ENCODE measurements at regions not wholly inside any gene's neighbourhood (a gene's known extent, or its start where the extent isn't known, plus 50 kb on each side); places are given as distances from the start of the nearest gene placed in this dataset.

DNA sequence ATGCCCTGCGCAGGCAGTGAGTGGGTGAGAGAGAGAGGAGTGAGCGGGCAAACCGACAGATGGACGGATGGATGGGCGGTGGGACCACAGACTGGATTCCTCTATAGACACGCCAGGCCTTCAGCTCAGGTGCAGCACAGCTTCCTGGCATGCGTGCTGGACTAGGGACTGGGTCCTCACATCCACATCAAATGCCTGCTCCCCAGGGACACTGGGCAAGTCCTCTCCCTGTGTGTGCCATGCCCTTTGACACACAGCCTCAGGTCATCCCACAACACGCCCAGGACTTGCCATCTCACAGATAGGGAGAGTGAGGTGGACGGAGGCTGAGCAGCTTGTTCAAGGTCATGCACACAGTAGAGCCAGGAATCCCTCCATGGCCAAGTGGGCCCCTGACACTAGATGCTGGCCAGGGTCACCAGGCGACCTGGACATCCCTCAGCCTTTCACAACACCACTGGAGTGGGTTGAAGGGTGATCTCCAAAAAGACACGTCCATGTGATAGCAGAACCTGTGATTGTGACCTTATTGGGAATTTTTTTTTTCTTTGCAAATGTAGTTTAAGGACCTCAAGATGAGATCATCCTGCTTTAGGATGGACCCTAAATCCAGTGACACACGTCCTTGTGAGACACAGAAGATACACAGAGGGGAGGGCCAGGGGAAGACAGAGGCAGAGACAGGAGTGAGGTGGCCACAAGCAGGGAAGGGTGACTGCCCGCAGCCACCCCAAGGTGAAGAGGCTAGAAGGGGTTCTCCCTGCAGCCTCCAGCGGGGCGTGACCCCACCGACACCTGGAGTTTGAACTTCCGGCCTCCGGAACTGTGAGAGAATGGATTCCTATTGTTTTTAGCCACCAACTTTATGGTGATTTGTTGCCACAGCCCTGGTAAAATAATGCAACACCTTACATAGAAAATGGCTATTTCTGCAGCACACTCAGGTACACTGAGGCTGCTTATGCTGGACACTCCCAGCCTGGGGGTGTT, 155.0 kb upstream of the CHST15 start (continued):
- TF ChIP-seq, protein P1, sequence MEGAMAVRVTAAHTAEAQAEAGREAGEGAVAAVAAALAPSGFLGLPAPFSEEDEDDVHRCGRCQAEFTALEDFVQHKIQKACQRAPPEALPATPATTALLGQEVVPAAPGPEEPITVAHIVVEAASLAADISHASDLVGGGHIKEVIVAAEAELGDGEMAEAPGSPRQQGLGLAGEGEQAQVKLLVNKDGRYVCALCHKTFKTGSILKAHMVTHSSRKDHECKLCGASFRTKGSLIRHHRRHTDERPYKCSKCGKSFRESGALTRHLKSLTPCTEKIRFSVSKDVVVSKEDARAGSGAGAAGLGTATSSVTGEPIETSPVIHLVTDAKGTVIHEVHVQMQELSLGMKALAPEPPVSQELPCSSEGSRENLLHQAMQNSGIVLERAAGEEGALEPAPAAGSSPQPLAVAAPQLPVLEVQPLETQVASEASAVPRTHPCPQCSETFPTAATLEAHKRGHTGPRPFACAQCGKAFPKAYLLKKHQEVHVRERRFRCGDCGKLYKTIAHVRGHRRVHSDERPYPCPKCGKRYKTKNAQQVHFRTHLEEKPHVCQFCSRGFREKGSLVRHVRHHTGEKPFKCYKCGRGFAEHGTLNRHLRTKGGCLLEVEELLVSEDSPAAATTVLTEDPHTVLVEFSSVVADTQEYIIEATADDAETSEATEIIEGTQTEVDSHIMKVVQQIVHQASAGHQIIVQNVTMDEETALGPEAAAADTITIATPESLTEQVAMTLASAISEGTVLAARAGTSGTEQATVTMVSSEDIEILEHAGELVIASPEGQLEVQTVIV (IDR thresholded peaks at IDR 0.05; ENCODE audit: borderline replicate concordance, partially characterized antibody): no peak
- peak; percentile 73 for TF ChIP-seq NR2F1 (conservative IDR thresholded peaks at IDR 0.05)
- TF ChIP-seq ZNF384 (IDR thresholded peaks at IDR 0.05; ENCODE audit: borderline replicate concordance, low read depth, low read length): no peak
- peak in 1 of 2 experiments; percentile 48; a peak in 1 of 4 replicates for TF ChIP-seq IKZF2 (IDR thresholded peaks at IDR 0.05)
- TF ChIP-seq TCF3 (IDR thresholded peaks at IDR 0.05; ENCODE audit: borderline replicate concordance, insufficient read depth, low read depth, low read length): no peak
- TF ChIP-seq ATF7 (IDR thresholded peaks at IDR 0.05; ENCODE audit: low read depth): peak; percentile 24; the same call in 1 of the 2 replicates

DNA sequence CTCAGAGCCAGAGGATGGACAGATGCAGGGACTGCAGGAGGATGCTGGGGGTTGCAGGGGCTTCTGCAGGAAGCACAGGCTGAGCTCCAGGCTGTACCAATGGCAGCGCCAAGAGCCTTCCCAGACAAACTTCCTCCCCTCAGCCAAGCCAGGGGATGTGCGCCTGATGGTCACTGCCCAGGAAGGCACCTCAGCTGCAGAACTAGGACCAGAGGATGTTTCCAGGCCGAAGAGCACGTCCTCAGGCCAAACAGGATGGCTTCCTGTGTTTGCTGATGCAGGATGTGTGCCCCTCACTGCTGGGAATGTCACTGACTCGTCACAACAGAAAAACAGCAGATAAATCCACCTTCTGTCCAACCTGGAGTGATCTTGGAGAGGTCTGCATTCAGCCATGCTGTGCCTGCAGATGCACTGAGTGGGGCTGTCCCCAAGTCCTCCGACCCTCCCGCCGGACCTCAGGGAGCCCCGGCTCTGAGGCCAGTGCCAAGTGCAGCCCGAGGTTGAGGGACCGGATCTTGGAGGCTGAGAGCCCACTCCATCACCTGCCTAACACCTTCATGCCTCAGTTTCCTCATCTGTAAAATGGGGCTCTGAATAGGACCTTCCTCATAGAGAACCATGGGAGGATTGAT, 152.5 kb upstream of the CHST15 start:
- ChIA-PET SMC1A (ENCODE audit: uncharacterized antibody, unreplicated experiment) (interaction anchor here (1.0 kb wide), 1 partner anchor 23 kb away, joined by 3 read pairs; no protein-coding TSS in a partner anchor), CTCF (no interaction called here), RAD21 (ENCODE audit: unreplicated experiment) (interaction anchor here (0.6 kb wide), 1 partner anchor 24 kb away, joined by 3 read pairs; no protein-coding TSS in a partner anchor), POLR2A (no interaction called here)
- H3K9ac ChIP-seq (ENCODE audit: control insufficient read depth, insufficient read depth, low read length): no peak overlapping the region
- no peaks in the 10 kb centered on the region for H3K36me3 ChIP-seq (ENCODE audit: control insufficient read depth in 2 of 2, insufficient read depth in 2 of 2, low read length in 1 of 2)
- no TSS peak for BruUV-seq (replicated peaks)
- no peak overlapping the region for H3K4me2 ChIP-seq (ENCODE audit: control insufficient read depth, insufficient read depth)
- WGBS (ENCODE audit: insufficient coverage, insufficient replicate concordance, low lambda C conversion rate, missing lambda C conversion rate): 63% methylated on average over 11 of the region's 11 CpGs
- H3K27ac ChIP-seq (ENCODE audit: control insufficient read depth, insufficient read depth): no peak overlapping the region
- no peaks in the 10 kb centered on the region; a peak in 1 of 4 replicates for H3K27me3 ChIP-seq (replicated peaks in 1 of 2; ENCODE audit: control insufficient read depth in 2 of 2, insufficient read depth in 2 of 2, low read length in 1 of 2)
- peaks cover 25% of the 10 kb centered on the region for H3K4me1 ChIP-seq (ENCODE audit: control insufficient read depth, insufficient read depth, low read length)
- H4K20me1 ChIP-seq (ENCODE audit: control insufficient read depth, insufficient read depth): no peaks in the 10 kb centered on the region
- FAIRE-seq: no peak
- H3K79me2 ChIP-seq (ENCODE audit: control insufficient read depth, insufficient read depth, low read length): no peaks in the 10 kb centered on the region
- no peak for DNase-seq (ENCODE audit: low read depth, low spot score)
- ATAC-seq: no peak
- H3K9me3 ChIP-seq (replicated peaks; ENCODE audit: control insufficient read depth, insufficient read depth, low read length): no peaks in the 10 kb centered on the region
- intact Hi-C loops (cut with micrococcal nuclease; ENCODE audit: unreplicated experiment): no loop called here
- no peak overlapping the region for H3K4me3 ChIP-seq
- no peak overlapping the region for H2AFZ ChIP-seq (ENCODE audit: control insufficient read depth, low read depth, low read length)
- in situ Hi-C loops (cut with MboI): no loop called here
- TF ChIP-seq, protein P2, sequence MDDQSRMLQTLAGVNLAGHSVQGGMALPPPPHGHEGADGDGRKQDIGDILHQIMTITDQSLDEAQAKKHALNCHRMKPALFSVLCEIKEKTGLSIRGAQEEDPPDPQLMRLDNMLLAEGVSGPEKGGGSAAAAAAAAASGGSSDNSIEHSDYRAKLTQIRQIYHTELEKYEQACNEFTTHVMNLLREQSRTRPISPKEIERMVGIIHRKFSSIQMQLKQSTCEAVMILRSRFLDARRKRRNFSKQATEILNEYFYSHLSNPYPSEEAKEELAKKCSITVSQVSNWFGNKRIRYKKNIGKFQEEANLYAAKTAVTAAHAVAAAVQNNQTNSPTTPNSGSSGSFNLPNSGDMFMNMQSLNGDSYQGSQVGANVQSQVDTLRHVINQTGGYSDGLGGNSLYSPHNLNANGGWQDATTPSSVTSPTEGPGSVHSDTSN (IDR thresholded peaks at IDR 0.05; ENCODE audit: insufficient replicate concordance, low read depth, low read length): no peak
- TF ChIP-seq FOXM1 (IDR thresholded peaks at IDR 0.05; ENCODE audit: low read depth, low read length) (no peak), IKZF1 (conservative IDR thresholded peaks at IDR 0.05) (no peak), SPI1 (IDR thresholded peaks at IDR 0.05; ENCODE audit: borderline replicate concordance, insufficient read depth, low read depth, low read length) (no peak), ESRRA (IDR thresholded peaks at IDR 0.05; ENCODE audit: low read length) (no peak), SREBF1 (IDR thresholded peaks at IDR 0.05; ENCODE audit: low read length) (no peak), RUNX3 (IDR thresholded peaks at IDR 0.05; ENCODE audit: low read length) (no peak), SMAD1 (IDR thresholded peaks at IDR 0.05; ENCODE audit: low read depth, partially characterized antibody) (no peak)
- TF ChIP-seq, protein P3, sequence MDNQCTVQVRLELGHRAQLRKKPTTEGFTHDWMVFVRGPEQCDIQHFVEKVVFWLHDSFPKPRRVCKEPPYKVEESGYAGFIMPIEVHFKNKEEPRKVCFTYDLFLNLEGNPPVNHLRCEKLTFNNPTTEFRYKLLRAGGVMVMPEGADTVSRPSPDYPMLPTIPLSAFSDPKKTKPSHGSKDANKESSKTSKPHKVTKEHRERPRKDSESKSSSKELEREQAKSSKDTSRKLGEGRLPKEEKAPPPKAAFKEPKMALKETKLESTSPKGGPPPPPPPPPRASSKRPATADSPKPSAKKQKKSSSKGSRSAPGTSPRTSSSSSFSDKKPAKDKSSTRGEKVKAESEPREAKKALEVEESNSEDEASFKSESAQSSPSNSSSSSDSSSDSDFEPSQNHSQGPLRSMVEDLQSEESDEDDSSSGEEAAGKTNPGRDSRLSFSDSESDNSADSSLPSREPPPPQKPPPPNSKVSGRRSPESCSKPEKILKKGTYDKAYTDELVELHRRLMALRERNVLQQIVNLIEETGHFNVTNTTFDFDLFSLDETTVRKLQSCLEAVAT (IDR thresholded peaks at IDR 0.05): no peak

All from GM12878 (cell line).